B cell (primary cell): ENCODE measurements at regions not wholly inside any gene's neighbourhood (a gene's known extent, or its start where the extent isn't known, plus 50 kb on each side); places are given as distances from the start of the nearest gene placed in this dataset.

Source experiments
- EZH2 ChIP-seq: IDR thresholded peaks from 2 replicates; pipeline ENCODE4 v1.6.1; 2012; ENCODE audit warnings: borderline replicate concordance, low read depth, mild to moderate bottlenecking, moderate library complexity, low read length; ENCODE audit not compliant: insufficient read depth, poor library complexity, severe bottlenecking
- TF ChIP-seq, protein P1 (sequence below): fragments of 200-600 bp; IDR thresholded peaks from one replicate; pipeline ENCODE4 v1.8.0; 2022; ENCODE audit warnings: antibody characterized with exemption, mild to moderate bottlenecking

DNA sequence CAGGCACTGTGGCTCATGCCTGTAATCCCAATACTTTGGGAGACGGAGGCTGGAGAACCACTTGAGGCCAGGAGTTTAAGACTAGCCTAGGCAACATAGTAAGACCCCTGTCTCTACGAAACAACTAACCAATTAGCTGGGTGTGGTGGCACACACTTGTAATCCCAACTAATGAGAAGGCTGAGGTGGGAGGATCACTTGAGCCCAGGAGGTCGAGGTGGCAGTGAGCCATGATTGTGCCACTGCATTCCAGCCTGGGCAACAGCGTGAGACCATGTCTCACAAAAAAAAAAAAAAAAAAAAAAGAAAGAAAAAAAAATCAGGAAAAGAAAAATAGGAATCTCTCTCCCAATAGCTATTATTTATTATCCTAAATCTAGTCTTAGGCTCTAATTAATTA, 56.8 kb upstream of the UBAC2 start:
- TF ChIP-seq, protein P1, sequence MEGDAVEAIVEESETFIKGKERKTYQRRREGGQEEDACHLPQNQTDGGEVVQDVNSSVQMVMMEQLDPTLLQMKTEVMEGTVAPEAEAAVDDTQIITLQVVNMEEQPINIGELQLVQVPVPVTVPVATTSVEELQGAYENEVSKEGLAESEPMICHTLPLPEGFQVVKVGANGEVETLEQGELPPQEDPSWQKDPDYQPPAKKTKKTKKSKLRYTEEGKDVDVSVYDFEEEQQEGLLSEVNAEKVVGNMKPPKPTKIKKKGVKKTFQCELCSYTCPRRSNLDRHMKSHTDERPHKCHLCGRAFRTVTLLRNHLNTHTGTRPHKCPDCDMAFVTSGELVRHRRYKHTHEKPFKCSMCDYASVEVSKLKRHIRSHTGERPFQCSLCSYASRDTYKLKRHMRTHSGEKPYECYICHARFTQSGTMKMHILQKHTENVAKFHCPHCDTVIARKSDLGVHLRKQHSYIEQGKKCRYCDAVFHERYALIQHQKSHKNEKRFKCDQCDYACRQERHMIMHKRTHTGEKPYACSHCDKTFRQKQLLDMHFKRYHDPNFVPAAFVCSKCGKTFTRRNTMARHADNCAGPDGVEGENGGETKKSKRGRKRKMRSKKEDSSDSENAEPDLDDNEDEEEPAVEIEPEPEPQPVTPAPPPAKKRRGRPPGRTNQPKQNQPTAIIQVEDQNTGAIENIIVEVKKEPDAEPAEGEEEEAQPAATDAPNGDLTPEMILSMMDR: no peak
- no peak for TF ChIP-seq EZH2
